Keratinocyte (primary cell): ENCODE measurements at regions not wholly inside any gene's neighbourhood (a gene's known extent, or its start where the extent isn't known, plus 50 kb on each side); places are given as distances from the start of the nearest gene placed in this dataset.

Experiments used
- EZH2 ChIP-seq: IDR thresholded peaks from one replicate; pipeline ENCODE4 v1.6.1; 2012; ENCODE audit warnings: inconsistent platforms, mild to moderate bottlenecking, low read length, moderate library complexity
- TF ChIP-seq, protein P1 (sequence below), 3 experiments: IDR thresholded peaks in 1 of 3; conservative IDR thresholded peaks in 1 of 3; optimal IDR thresholded peaks in 1 of 3; 2 replicates in 2 of 3; 3 replicates in 1 of 3; pipeline versions ENCODE3 to v1.5.1; 2011; ENCODE audit warnings: low read length in 3 of 3, mild to moderate bottlenecking in 3 of 3, moderate library complexity in 2 of 3, control low read depth in 1 of 3, inconsistent platforms in 1 of 3; ENCODE audit not compliant: insufficient read depth in 2 of 3; ENCODE audit errors: extremely low read depth in 1 of 3

DNA sequence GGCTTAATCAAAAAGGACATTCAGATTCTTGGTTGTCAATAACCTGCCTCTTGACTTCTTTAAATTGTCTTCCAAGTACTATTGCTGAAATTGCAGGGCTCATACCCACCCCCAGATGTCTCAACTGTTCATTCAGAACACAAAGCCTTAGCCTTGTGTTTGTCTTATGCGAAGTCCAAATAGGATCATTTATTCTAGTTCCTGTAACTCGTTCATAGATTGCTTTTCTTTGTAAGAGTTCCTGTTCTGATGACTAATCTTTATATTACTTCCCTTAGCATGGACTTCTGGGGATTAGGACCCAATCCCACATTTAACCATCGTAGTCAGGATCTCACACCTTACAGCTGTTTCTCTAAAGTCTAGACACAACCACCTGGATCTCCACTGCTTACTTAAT, 226.0 kb downstream of the VEGFC start:
- TF ChIP-seq, protein P1, sequence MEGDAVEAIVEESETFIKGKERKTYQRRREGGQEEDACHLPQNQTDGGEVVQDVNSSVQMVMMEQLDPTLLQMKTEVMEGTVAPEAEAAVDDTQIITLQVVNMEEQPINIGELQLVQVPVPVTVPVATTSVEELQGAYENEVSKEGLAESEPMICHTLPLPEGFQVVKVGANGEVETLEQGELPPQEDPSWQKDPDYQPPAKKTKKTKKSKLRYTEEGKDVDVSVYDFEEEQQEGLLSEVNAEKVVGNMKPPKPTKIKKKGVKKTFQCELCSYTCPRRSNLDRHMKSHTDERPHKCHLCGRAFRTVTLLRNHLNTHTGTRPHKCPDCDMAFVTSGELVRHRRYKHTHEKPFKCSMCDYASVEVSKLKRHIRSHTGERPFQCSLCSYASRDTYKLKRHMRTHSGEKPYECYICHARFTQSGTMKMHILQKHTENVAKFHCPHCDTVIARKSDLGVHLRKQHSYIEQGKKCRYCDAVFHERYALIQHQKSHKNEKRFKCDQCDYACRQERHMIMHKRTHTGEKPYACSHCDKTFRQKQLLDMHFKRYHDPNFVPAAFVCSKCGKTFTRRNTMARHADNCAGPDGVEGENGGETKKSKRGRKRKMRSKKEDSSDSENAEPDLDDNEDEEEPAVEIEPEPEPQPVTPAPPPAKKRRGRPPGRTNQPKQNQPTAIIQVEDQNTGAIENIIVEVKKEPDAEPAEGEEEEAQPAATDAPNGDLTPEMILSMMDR (optimal IDR thresholded peaks at IDR 0.05 in 1 of 3, IDR thresholded peaks at IDR 0.05 in 1 of 3, conservative IDR thresholded peaks at IDR 0.05 in 1 of 3; ENCODE audit: extremely low read depth in 1 of 3, insufficient read depth in 2 of 3, low read length in 3 of 3), result no peak
- TF ChIP-seq EZH2, result no peak
